ENCODE measurements at regions not wholly inside any gene's neighbourhood (a gene's known extent, or its start where the extent isn't known, plus 50 kb on each side); places are given as distances from the start of the nearest gene placed in this dataset.

DNA sequence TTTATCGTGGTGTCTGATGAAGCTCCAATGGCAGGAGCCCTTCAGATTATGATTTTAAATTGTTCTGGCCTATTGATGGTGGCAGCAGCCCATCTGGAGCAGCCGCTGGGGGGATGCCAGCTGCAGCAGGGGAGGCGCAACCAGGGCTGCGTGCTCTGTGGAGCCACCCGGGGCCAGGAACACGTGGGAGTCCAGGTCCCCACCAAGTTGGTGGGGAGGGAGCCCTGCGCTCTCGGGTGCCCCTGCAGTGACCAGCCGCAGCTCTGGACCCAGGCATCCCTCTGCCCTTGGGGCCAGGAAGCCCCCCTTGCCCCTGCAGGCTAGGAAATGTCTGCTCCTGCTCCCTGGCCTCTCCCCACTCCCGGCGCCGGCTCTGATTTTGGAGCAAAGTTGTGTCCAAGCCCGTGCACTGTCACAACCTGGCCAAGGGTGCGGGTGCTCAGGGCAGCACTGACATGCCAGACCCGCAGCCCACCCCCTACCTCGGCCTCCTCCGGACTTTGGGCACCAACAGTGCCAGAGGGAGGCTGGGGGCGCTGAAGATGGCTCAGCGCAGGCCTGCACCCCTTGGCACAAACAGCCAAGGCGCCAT lies 147.2 kb upstream of the ADO start:
- in situ Hi-C loops (cut with HindIII; ENCODE audit: low pct_unique_long_range_greater_than_20kb, low sequenced_read_pairs): no loop called here

DNA sequence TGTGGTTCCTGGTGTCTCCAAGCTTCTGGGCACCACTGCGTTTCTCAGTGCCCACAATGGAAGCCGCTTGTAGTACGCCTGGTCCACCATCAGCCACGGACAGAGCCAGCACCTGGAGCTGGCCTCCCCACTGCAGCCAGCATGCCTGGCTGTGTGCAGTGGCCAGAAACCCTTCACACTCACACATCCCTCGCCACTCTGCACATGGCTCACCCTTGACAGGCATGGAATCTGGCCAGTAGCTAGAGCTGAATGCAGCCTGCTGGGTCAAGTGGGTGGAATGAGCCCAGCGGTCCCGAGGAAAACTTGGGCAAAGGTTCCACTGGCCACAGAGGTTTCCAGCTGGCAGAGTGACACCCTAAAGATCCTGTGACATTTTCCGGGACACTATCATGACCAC lies 146.0 kb upstream of the ADO start:
- DNase-seq (ENCODE audit: low read depth): no peak
- in situ Hi-C loops (cut with HindIII; ENCODE audit: low pct_unique_long_range_greater_than_20kb, low sequenced_read_pairs): no loop called here

More for the DNA sequence above, 147.2 kb upstream of the ADO start:
- DNase-seq (ENCODE audit: low read depth): no peak

DNA sequence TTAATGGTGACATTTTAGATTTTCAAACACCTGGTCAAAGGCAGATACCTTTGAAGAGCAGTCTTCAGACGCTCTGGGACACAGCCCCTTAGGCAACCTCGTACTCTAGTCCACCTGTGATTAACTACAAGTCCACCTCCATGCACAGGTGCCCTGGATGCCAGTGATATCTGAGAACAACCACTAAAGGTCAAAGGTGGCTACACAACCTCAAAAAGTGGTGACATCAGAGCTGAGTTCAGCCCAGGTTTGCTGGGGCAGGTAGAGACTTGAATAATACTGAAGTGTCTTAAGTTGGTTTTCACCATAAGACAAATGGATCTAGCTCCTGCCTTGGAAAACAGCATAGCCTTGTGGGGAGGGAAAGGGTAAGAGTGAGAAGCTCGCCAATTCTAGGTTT lies 143.4 kb upstream of the ADO start:
- in situ Hi-C loops (cut with HindIII; ENCODE audit: low pct_unique_long_range_greater_than_20kb, low sequenced_read_pairs): no loop called here
- no peak for DNase-seq (ENCODE audit: low read depth)

DNA sequence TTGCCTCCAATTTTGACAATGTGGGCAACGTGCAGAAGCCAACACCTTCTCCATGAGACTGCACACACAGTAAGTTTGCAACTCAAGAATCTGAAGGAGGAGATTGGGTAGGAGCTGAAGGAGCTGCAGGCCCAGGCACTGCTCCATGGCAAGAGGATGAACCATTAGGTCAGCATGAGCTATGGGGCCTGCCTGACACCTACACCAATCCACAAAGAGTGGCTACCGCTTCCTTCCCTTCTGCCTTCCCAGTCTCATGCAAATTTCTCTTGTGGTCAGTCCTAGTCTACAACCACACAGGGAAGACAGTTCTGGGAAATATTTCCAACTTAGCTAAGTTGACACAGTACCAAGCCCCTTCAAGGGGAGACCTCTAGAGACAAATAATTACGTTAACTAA lies 142.0 kb upstream of the ADO start:
- in situ Hi-C loops (cut with HindIII; ENCODE audit: low pct_unique_long_range_greater_than_20kb, low sequenced_read_pairs): no loop called here
- DNase-seq (ENCODE audit: low read depth): no peak

DNA sequence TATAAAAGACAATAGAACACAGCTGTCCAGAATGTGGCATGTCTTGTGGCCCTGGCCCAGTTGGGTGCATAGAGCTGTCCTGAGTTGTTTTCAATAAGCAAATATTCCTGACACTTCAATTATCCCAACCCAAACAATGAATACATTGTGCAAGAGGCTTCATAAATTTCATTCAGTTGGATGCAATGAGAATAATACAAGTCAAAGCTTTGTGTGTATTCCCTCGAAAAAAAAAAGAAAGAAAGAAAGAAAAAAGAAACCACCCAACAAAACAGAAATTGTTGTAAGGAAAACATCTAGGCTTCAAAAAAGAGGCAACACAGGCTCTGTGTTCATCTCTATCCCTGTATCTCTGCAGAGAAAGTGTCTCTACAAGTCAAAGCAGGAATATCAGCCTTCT lies 138.7 kb upstream of the ADO start:
- DNase-seq (ENCODE audit: low read depth): no peak
- in situ Hi-C loops (cut with HindIII; ENCODE audit: low pct_unique_long_range_greater_than_20kb, low sequenced_read_pairs): no loop called here

DNA sequence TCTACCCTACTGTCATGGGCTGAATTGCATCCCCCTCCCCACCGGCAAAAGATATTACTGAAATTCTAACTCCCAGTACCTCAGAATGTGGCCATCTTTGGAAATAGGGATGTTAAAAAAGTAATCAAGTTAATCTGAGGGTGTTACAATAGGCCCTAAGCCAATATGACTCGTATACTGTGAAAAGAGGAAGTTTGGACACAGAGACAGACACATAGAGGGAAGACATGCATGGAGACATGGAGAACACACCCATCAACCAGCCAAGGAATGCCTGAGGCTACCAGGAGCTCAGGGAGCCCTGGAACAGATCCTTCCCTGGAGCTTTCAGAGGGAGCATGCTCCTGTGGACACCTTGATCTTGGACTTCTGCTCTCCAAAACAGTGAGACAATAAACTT lies 138.2 kb upstream of the ADO start:
- peak; percentile 16 for DNase-seq (ENCODE audit: low read depth)
- in situ Hi-C loops (cut with HindIII; ENCODE audit: low pct_unique_long_range_greater_than_20kb, low sequenced_read_pairs): no loop called here

DNA sequence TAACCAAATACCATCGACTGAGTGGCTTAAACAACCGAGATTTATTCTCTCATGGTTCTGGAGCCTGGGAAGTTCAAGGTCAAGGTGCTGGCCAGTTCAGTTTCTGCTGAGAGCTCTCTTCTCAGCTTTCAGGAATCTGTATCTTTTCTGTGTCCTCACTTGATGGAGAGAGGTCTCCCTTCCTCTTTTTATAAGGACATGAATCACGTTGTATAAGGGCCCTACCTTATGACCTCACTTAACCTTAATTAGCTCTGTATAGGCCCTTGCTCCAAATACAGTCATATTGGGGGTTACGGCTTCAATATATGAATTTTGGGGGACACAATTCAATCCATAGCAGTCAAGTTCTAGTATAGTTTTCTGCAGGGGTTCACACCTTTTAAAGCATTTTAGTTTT lies 135.2 kb upstream of the ADO start:
- in situ Hi-C loops (cut with HindIII; ENCODE audit: low pct_unique_long_range_greater_than_20kb, low sequenced_read_pairs): no loop called here
- DNase-seq (ENCODE audit: low read depth): no peak

DNA sequence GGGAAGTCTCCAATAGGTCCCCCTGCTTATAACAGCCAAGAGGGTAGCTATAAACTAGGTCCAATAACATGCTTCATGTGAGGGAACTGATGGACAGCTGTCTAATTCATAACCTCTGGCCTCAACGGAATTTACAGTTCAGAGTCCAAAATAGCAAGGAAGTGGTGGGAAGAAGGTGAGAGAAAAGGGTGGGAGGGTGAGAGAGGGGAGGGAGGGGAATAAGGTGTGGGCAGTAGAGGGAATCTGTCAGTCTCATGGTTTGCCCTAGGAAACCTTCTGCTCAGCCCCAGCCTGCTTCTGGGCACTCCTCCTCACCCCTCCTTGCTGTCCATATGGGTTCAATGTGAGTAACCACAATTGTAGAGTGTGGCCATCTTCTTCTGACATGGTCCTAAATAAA lies 133.4 kb upstream of the ADO start:
- in situ Hi-C loops (cut with HindIII; ENCODE audit: low pct_unique_long_range_greater_than_20kb, low sequenced_read_pairs): no loop called here

DNA sequence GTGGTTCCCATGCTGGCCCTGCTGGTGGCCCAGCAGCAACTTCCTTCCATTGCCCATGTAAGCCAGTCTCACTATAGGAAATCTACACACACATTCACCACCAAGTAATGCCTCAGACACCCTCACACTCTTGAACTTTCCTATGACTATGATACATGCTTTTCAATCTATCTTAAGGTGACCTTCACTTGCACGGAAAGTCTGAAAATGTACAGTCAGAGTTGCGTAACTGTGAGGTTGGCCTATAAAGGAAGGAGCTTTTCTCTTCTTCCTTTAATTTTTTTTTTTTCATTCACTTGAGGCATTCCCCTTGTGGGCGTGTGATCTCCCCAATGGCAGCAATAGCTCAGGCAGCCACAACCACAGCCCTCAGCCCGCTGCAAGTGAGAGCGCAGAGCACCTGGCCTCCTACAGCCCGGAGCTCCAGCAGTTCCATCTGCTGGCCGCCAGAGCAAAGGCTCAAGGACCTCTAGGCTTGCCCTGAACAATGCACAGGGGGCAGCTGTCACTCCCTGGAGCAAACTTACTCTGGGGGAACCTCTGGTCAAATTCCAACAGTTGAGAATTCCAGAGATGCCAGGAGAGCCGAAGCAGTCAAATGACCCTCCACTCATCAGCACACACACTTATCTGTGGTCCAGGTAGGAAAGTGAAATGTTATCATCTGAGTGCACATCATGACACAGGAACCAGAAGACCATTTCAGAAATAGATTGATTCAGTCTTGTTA lies 123.1 kb upstream of the ADO start:
- in situ Hi-C loops (cut with HindIII; ENCODE audit: low pct_unique_long_range_greater_than_20kb, low sequenced_read_pairs): no loop called here
- DNase-seq (ENCODE audit: low read depth): peak; percentile 33

More for the DNA sequence above, 133.4 kb upstream of the ADO start:
- no peak for DNase-seq (ENCODE audit: low read depth)

DNA sequence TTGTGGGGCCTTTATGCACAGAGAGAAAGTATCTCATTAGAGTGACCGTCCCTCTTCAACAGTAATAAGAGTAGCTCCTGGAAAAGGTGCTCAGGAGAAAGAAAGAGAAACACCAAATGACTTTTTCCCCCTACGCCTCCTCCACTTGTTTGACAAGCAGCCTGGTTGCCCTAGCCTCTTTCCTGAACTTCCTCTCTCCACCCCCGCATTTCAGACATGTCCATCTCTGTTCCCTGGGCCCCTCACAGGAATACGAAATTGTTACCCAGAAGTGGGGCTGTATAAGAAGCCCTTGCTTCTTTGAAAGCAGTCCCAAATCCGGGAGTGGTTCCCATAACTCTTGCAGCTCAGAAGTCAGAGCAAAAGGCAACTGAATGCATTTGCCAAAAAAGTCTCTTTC lies 119.6 kb upstream of the ADO start:
- in situ Hi-C loops (cut with HindIII; ENCODE audit: low pct_unique_long_range_greater_than_20kb, low sequenced_read_pairs): no loop called here
- DNase-seq (ENCODE audit: low read depth): no peak

DNA sequence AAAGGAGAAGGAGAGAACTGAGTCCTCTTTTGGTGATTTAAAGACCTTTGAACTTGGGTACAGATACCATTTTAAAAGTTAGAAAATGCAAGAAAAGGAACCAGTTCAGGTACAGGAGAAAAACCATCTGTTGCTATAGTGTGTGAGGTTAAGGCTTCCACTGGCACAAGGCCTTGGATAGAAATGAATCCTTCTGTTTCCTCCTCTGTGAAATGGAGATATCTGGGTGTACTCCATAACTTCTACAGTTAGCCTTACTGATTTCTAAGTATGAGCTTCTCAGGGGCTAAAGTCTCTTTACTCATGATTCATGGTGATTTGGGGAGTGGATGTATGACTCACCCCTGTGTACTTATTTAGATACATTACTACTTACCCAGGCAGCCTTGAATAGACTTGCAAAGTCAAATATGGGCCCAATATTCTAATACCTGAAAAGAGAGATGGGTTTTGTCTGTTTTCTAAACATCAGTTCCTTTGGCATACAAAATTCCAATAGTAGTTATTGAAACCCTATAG lies 117.2 kb upstream of the ADO start:
- DNase-seq (ENCODE audit: low read depth): no peak

DNA sequence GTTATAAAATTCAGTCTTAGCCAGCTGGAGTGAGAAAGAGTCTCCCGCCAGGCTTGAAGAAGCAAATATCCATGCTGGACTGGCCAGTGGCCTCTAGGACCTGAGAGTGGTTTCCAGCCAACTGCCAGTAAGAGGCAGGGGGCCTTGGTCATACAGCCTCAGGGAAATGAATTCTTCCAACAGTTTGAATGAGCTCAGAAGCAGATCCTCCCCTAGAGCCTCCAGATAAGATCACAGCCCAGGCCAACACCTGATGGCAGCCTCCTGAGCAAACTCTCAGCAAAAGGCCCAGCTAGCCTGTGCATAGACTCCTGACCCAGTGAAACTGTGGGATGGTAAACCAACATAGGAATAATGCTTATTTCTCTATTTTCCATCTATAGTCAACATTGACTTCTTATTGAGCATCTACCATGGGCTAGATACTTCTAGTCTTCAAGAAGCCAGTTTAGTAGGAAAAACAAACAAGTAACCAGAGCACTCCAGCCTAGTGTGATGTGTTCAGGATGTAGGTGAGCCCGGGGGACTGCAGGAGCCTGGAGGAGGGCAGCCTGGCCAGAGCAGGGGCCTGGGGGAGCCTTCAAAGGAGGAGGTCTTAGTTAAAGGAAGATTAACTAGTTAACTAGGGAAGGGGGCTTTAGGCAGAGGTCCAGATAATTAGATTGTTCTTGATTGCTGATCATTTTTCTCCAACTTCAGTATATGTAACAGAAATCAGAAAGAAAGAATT lies 115.4 kb upstream of the ADO start:
- in situ Hi-C loops (cut with HindIII; ENCODE audit: low pct_unique_long_range_greater_than_20kb, low sequenced_read_pairs): no loop called here
- no peak for DNase-seq (ENCODE audit: low read depth)

More for the DNA sequence above, 117.2 kb upstream of the ADO start:
- in situ Hi-C loops (cut with HindIII; ENCODE audit: low pct_unique_long_range_greater_than_20kb, low sequenced_read_pairs): no loop called here

DNA sequence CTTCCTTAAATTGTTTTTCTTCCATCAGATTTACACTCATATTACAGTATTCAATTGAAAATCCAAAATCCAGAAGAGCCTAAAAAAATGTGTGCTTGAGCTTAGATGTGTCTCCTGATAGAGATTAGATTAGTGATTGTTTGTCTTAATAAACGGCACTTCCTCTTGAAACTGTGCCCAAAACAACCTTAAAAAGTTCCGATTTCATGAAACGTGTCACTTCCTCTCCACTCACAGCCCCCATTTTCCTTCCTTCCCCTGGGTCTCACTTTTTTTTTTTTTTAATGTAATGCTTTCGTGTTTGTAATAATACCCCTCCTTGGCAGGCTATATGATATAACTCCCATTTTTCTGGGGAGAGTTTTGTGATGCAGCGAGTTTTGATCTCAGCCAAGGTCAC lies 114.8 kb upstream of the ADO start:
- no peak for DNase-seq (ENCODE audit: low read depth)
- in situ Hi-C loops (cut with HindIII; ENCODE audit: low pct_unique_long_range_greater_than_20kb, low sequenced_read_pairs): no loop called here

DNA sequence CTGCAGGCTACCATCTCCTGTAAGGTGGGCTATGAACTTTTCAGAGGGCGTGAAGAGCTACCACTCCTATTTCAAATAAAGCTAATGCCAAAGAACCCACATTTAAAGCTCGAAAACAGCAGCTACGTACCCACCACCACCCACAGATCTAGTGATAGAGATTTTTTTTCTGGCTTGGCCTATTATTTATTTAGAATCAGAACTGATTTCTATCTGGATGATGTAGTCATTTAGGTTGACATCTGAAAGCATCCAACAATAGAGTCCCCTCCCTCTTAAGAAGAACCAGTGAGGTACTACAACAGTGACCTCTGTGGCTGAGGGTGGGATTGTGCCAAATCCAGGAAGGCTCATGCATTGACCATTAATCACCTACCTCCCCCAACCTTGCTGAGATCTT lies 113.8 kb upstream of the ADO start:
- in situ Hi-C loops (cut with HindIII; ENCODE audit: low pct_unique_long_range_greater_than_20kb, low sequenced_read_pairs): no loop called here
- no peak for DNase-seq (ENCODE audit: low read depth)

DNA sequence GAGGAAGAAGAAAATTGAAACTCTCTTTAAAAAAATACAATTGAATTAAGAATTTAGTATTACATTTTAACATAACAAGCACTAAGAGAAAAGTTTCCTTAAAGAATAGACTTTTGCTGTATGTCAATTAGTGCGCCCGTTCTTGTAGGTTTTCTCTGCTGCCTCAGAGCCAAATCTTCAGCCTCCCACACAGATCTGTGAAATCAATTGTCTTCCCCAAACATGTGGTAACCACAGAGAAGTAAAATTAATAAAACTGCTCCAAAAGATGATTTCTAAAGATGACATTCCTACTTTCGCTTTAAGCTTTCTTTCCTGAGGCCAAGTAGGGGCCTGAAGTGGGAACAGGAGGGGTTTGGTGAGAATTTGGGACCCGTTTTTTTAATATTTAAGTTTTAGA lies 113.2 kb upstream of the ADO start:
- in situ Hi-C loops (cut with HindIII; ENCODE audit: low pct_unique_long_range_greater_than_20kb, low sequenced_read_pairs): no loop called here
- no peak for DNase-seq (ENCODE audit: low read depth)

DNA sequence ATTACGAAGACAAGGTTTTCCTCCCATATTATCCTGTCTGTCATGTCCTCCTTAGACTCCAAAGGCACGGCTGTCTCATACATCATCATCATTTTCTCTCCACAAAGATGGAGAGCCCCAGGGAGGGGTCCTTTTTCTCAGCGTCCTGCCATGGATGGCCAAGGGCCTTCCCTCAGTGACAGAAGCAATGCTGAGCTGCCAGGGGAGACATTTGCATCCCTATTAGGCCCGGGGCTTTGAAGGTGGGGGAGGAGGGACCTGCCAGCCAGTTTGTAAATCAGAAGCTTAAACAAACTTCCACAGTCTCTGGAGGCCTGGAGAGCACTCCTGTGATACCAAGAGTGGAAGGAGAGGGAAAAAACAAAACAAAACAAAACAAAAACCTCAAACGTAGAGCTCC lies 112.4 kb upstream of the ADO start:
- DNase-seq (ENCODE audit: low read depth): no peak
- in situ Hi-C loops (cut with HindIII; ENCODE audit: low pct_unique_long_range_greater_than_20kb, low sequenced_read_pairs): no loop called here

DNA sequence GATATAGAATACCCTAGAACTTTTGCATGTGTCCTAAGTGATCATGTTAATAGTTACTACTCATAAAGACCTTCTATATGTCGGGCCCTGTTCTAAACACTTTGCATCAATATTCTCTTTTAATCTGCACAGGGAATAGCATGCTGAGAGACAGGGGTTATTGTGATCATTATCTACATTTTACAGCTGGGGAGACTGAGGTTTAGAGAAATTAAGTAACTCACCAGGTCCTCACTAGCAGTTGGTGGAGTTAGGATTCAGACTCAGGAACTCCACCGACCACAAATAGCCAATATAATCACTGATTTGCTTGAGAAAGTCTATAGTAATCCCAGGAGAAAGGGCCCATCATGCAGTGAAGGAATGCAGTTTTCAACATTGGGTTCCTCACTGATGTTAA lies 111.2 kb upstream of the ADO start:
- no peak for DNase-seq (ENCODE audit: low read depth)
- in situ Hi-C loops (cut with HindIII; ENCODE audit: low pct_unique_long_range_greater_than_20kb, low sequenced_read_pairs): no loop called here

DNA sequence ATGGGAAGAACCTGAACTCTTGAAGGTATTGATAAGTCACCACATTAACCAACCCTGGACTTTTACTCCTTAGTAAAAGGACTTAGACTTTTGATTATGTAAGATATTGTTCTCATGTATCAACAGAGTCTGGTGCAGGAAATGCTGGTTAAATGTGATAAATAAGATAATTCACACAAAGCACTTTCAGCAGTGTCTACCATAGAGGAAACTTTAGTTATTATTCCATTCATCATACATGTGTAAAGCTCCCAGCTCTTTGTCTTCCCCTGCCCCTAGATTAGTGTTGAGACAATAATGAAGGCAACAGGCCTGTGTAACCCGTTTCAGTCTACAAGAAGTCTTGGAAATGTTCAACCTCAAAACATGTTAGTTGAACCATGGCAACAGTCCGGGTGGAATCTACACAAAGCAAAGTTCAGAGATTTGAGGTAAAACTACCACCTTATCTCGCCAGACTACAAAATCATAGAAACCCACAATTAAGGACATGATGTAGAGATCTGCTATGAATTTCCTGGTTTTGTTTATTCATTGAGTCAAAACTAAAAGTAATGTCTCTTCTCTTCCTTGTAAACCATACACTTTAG lies 109.9 kb upstream of the ADO start:
- DNase-seq (ENCODE audit: low read depth): no peak
- in situ Hi-C loops (cut with HindIII; ENCODE audit: low pct_unique_long_range_greater_than_20kb, low sequenced_read_pairs): no loop called here

DNA sequence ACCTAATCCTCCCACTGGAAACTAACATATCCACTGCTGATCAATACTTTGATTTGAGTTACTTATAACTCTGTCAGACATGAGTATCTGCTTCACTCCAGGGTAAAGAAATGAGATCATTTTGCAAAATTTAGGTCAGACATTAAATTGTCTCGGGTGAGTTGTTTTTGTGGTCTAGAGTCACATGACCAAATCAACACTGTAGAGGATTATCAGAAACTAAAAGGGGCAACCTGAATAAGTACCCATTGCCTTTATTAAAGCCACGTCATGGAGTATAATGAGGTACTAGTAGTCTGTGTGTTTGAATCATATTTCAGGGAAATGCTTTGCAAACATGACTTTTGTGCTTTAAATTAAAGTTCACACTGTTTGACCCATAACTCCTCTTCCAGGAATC lies 107.7 kb upstream of the ADO start:
- DNase-seq (ENCODE audit: low read depth): no peak
- in situ Hi-C loops (cut with HindIII; ENCODE audit: low pct_unique_long_range_greater_than_20kb, low sequenced_read_pairs): no loop called here

All from Caki2 (cell line).